ENCODE measurements at regions not wholly inside any gene's neighbourhood (a gene's known extent, or its start where the extent isn't known, plus 50 kb on each side); places are given as distances from the start of the nearest gene placed in this dataset.

DNA sequence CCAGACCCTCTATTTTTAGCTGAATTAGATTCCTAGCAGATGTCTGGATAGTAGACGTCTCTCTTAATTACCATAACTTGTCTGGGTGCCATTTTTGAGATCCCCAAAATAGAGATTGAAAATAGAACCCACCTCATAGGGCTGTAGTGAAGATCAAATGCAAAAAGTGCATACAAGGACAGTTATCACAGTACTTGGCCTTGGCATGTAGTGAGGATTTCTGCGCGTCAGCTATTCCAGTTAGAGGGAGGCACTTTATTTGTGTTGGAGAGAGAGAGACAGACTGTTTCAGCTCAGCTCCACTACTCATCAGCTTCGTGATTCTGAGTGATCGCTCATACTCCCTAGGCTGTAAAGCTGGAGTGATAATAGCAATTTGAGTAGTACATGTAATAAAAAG lies 59.6 kb upstream of the CDH13 start:
- Histone ChIP-seq H3K27ac (ENCODE audit: insufficient read depth in 1 of 2, low read depth in 1 of 2, low read length in 2 of 2, poor library complexity in 1 of 2, severe bottlenecking in 2 of 2) (no peak overlapping the region), H3K27me3 (replicated peaks in 2 of 5; ENCODE audit: control insufficient read depth in 4 of 5, insufficient read depth in 5 of 5, low read length in 4 of 5) (no peaks in the 10 kb centered on the region), H3K9me3 (ENCODE audit: control extremely low read depth in 1 of 5, control insufficient read depth in 4 of 5, insufficient read depth in 2 of 5, low read depth in 1 of 5, low read length in 4 of 5) (peaks cover 0 to 10% (median 0%) of the 10 kb centered on the region in 5 experiments), H3K36me3 (ENCODE audit: control insufficient read depth in 4 of 4, insufficient read depth in 4 of 4, low read length in 3 of 4) (no peaks in the 10 kb centered on the region), H3K4me1 (ENCODE audit: control extremely low read depth in 1 of 4, control insufficient read depth in 4 of 4, insufficient read depth in 4 of 4, low read length in 3 of 4) (no peaks in the 10 kb centered on the region), H3K4me3 (ENCODE audit: control insufficient read depth in 1 of 7, extremely low read depth in 1 of 7, insufficient read depth in 4 of 7, low read depth in 2 of 7, low read length in 6 of 7) (no peak overlapping the region)
- ChIA-PET POLR2A (no interaction called here), CTCF (no interaction called here)
- 70% methylated on average over 2 of the region's 5 CpGs for WGBS (ENCODE audit: insufficient coverage)
- DNase-seq = no peak

DNA sequence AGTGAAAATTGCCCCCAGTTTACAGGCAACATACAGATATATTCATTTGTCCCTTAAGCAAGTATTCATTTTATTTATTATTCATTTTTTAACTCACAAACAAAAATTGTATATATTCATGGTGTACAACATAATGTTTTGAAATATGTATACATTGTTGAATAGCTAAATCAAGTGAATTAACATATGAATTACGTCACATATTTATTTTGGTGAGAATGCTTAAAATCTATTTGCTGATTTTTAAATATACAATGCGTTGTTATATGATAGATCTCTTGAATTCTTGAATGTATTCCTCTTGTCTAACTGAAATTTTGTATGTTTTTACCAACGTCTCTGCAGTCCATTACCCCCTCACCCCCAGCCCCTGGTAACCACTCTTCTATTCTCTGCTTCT lies 63.4 kb upstream of the CDH13 start:
- no peak for DNase-seq
- WGBS (ENCODE audit: insufficient coverage) = 80% methylated on average over 1 of the region's 3 CpGs
- Histone ChIP-seq H3K27ac (ENCODE audit: insufficient read depth in 1 of 2, low read depth in 1 of 2, low read length in 2 of 2, poor library complexity in 1 of 2, severe bottlenecking in 2 of 2) (no peak overlapping the region), H3K36me3 (ENCODE audit: control insufficient read depth in 4 of 4, insufficient read depth in 4 of 4, low read length in 3 of 4) (no peaks in the 10 kb centered on the region), H3K27me3 (replicated peaks in 2 of 5; ENCODE audit: control insufficient read depth in 4 of 5, insufficient read depth in 5 of 5, low read length in 4 of 5) (no peaks in the 10 kb centered on the region), H3K9me3 (ENCODE audit: control extremely low read depth in 1 of 5, control insufficient read depth in 4 of 5, insufficient read depth in 2 of 5, low read depth in 1 of 5, low read length in 4 of 5) (peaks cover 0 to 9% (median 0%) of the 10 kb centered on the region in 5 experiments), H3K4me3 (ENCODE audit: control insufficient read depth in 1 of 7, extremely low read depth in 1 of 7, insufficient read depth in 4 of 7, low read depth in 2 of 7, low read length in 6 of 7) (no peak overlapping the region), H3K4me1 (ENCODE audit: control extremely low read depth in 1 of 4, control insufficient read depth in 4 of 4, insufficient read depth in 4 of 4, low read length in 3 of 4) (no peaks in the 10 kb centered on the region)
- POLR2A ChIA-PET = no interaction called here
- CTCF ChIA-PET = no interaction called here

DNA sequence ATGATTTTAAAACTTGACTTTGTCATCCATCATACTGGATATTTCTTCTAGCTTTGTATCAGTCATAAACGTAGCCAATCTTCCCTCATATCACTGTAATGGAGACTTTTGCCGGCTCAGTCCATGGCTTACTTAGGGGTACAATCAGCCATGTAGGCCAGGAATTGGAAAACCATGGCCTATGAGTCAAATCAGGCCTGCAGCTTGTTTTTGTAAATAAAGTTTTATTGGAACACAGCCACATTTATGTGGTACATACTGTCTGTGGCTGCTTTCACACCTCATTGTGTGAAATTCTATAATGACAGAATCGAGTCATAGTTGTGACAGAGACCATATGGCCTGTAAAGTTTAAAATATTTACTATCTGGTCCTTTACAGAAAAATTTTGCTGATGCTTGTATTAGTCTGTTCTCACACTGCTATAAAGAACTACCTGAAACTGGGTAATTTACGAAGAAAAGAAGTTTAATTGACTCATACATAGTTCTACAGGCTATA lies 64.5 kb upstream of the CDH13 start:
- no peak overlapping the region for H3K27ac ChIP-seq (ENCODE audit: insufficient read depth in 1 of 2, low read depth in 1 of 2, low read length in 2 of 2, poor library complexity in 1 of 2, severe bottlenecking in 2 of 2)
- no peaks in the 10 kb centered on the region for H3K4me1 ChIP-seq (ENCODE audit: control extremely low read depth in 1 of 4, control insufficient read depth in 4 of 4, insufficient read depth in 4 of 4, low read length in 3 of 4)
- DNase-seq = no peak
- no peak overlapping the region for H3K4me3 ChIP-seq (ENCODE audit: control insufficient read depth in 1 of 7, extremely low read depth in 1 of 7, insufficient read depth in 4 of 7, low read depth in 2 of 7, low read length in 6 of 7)
- 97% methylated on average over 3 of the region's 4 CpGs for WGBS (ENCODE audit: insufficient coverage)
- H3K27me3 ChIP-seq (replicated peaks in 2 of 5; ENCODE audit: control insufficient read depth in 4 of 5, insufficient read depth in 5 of 5, low read length in 4 of 5) = no peaks in the 10 kb centered on the region
- H3K36me3 ChIP-seq (ENCODE audit: control insufficient read depth in 4 of 4, insufficient read depth in 4 of 4, low read length in 3 of 4) = no peaks in the 10 kb centered on the region
- H3K9me3 ChIP-seq (ENCODE audit: control extremely low read depth in 1 of 5, control insufficient read depth in 4 of 5, insufficient read depth in 2 of 5, low read depth in 1 of 5, low read length in 4 of 5) = peaks cover 0 to 9% (median 0%) of the 10 kb centered on the region in 5 experiments
- POLR2A ChIA-PET = no interaction called here
- CTCF ChIA-PET = no interaction called here

DNA sequence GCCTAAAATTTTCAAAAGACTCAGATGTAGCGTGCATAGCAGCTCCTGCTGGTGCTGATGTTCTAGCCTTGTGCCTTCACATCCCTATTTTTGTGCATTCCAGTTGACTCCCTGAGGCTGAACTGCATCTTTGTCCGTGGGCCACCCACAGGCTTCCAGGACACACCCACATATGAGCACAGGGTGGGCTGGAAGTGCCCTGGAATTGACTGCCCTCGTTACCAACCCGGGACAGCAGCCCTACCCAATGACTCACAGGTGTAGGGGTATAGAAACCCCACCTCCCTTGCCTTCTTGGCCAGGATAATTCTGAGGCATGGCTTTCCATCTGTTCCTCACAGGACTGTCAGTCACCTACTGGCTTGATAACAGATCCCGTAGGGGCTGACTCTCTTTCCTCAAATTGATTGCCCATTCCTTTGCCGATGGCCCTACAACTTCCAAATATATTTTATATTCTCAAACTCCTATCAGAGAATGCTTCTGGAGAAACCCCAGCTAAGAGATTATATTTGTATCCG lies 65.9 kb upstream of the CDH13 start:
- H3K4me3 ChIP-seq (ENCODE audit: control insufficient read depth in 1 of 7, extremely low read depth in 1 of 7, insufficient read depth in 4 of 7, low read depth in 2 of 7, low read length in 6 of 7) = no peak overlapping the region
- WGBS (ENCODE audit: insufficient coverage) = 95% methylated on average over 5 of the region's 7 CpGs
- POLR2A ChIA-PET = no interaction called here

DNA sequence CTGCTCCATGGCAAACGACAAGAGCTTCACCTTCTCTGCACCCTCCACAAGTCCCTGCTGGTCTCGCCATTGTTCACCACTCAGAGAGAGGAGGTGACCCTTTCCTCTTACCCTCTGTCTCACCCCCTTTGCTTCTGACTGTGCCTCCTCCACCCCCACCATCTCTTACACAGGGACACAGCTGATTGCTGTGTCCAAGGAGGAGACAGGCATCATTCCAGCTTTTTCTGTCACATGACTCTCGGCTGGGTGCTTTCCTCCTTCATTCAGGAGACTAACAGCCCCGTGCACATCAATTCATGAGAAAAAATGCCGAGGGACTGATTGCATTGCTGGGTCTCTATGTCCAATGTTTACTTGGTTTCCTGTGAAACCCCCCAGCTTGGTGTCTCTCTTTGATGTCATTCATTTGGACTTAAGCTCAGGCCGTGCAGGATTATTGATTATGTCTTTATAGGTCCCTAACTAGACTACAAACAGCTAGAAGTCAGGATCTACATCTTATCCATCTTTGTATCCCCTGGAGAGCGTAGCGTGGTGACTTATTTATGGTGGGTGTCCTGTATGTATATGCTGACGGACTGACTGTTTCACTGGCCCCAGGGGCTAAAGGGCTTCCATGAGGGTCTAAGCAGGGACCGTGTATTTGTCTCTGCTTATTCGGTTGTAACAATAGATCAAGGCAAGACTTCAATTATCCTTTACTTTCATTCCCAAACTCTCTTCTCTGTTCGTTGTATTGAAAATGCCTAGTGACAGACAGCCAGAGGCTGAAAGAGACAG lies 82.2 kb upstream of the CDH13 start:
- H3K4me3 ChIP-seq (ENCODE audit: control insufficient read depth in 1 of 7, extremely low read depth in 1 of 7, insufficient read depth in 4 of 7, low read depth in 2 of 7, low read length in 6 of 7) = no peak overlapping the region
- 80% methylated on average over 9 of the region's 12 CpGs for WGBS (ENCODE audit: insufficient coverage)
- H3K9me3 ChIP-seq (ENCODE audit: control extremely low read depth in 1 of 5, control insufficient read depth in 4 of 5, insufficient read depth in 2 of 5, low read depth in 1 of 5, low read length in 4 of 5) = no peaks in the 10 kb centered on the region
- H3K4me1 ChIP-seq (ENCODE audit: control extremely low read depth in 1 of 4, control insufficient read depth in 4 of 4, insufficient read depth in 4 of 4, low read length in 3 of 4) = no peaks in the 10 kb centered on the region
- H3K27me3 ChIP-seq (replicated peaks in 2 of 5; ENCODE audit: control insufficient read depth in 4 of 5, insufficient read depth in 5 of 5, low read length in 4 of 5) = no peaks in the 10 kb centered on the region
- DNase-seq = no peak
- ChIA-PET POLR2A (no interaction called here), CTCF (no interaction called here)
- H3K27ac ChIP-seq (ENCODE audit: insufficient read depth in 1 of 2, low read depth in 1 of 2, low read length in 2 of 2, poor library complexity in 1 of 2, severe bottlenecking in 2 of 2) = no peak overlapping the region
- no peaks in the 10 kb centered on the region for H3K36me3 ChIP-seq (ENCODE audit: control insufficient read depth in 4 of 4, insufficient read depth in 4 of 4, low read length in 3 of 4)

More for the DNA sequence above, 65.9 kb upstream of the CDH13 start:
- Histone ChIP-seq H3K9me3 (ENCODE audit: control extremely low read depth in 1 of 5, control insufficient read depth in 4 of 5, insufficient read depth in 2 of 5, low read depth in 1 of 5, low read length in 4 of 5) (peaks cover 0 to 9% (median 3%) of the 10 kb centered on the region in 5 experiments), H3K36me3 (ENCODE audit: control insufficient read depth in 4 of 4, insufficient read depth in 4 of 4, low read length in 3 of 4) (no peaks in the 10 kb centered on the region), H3K27ac (ENCODE audit: insufficient read depth in 1 of 2, low read depth in 1 of 2, low read length in 2 of 2, poor library complexity in 1 of 2, severe bottlenecking in 2 of 2) (no peak overlapping the region), H3K27me3 (replicated peaks in 2 of 5; ENCODE audit: control insufficient read depth in 4 of 5, insufficient read depth in 5 of 5, low read length in 4 of 5) (no peaks in the 10 kb centered on the region), H3K4me1 (ENCODE audit: control extremely low read depth in 1 of 4, control insufficient read depth in 4 of 4, insufficient read depth in 4 of 4, low read length in 3 of 4) (no peaks in the 10 kb centered on the region)
- DNase-seq = no peak
- CTCF ChIA-PET = no interaction called here

DNA sequence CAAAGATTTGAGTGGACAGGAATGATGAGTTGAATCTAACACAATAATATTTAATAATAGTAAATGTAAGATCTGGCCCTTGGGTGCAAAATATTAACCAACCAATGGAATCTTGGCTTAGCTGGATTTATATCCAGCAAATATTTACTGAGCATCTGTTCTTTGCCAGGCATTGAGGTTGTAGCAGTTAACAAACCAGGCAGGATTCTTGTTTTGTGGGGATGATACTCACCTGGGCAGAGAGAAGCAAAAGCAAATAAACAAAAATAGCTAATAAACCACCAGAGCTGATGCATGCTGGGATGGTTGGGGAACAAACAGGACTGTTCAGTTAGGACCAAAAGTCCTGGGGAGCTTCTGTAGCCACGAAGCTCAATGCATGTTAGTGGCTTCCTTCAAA lies 84.1 kb upstream of the CDH13 start:
- peaks cover 0 to 4% (median 1%) of the 10 kb centered on the region in 5 experiments for H3K9me3 ChIP-seq (ENCODE audit: control extremely low read depth in 1 of 5, control insufficient read depth in 4 of 5, insufficient read depth in 2 of 5, low read depth in 1 of 5, low read length in 4 of 5)
- no peak for DNase-seq
- no peak overlapping the region for H3K4me3 ChIP-seq (ENCODE audit: control insufficient read depth in 1 of 7, extremely low read depth in 1 of 7, insufficient read depth in 4 of 7, low read depth in 2 of 7, low read length in 6 of 7)
- H3K27ac ChIP-seq (ENCODE audit: insufficient read depth in 1 of 2, low read depth in 1 of 2, low read length in 2 of 2, poor library complexity in 1 of 2, severe bottlenecking in 2 of 2) = no peak overlapping the region
- ChIA-PET CTCF (no interaction called here), POLR2A (no interaction called here)
- H3K27me3 ChIP-seq (replicated peaks in 2 of 5; ENCODE audit: control insufficient read depth in 4 of 5, insufficient read depth in 5 of 5, low read length in 4 of 5) = no peaks in the 10 kb centered on the region
- no peaks in the 10 kb centered on the region for H3K36me3 ChIP-seq (ENCODE audit: control insufficient read depth in 4 of 4, insufficient read depth in 4 of 4, low read length in 3 of 4)
- 94% methylated on average over 1 of the region's 1 CpG for WGBS (ENCODE audit: insufficient coverage)
- H3K4me1 ChIP-seq (ENCODE audit: control extremely low read depth in 1 of 4, control insufficient read depth in 4 of 4, insufficient read depth in 4 of 4, low read length in 3 of 4) = no peaks in the 10 kb centered on the region

DNA sequence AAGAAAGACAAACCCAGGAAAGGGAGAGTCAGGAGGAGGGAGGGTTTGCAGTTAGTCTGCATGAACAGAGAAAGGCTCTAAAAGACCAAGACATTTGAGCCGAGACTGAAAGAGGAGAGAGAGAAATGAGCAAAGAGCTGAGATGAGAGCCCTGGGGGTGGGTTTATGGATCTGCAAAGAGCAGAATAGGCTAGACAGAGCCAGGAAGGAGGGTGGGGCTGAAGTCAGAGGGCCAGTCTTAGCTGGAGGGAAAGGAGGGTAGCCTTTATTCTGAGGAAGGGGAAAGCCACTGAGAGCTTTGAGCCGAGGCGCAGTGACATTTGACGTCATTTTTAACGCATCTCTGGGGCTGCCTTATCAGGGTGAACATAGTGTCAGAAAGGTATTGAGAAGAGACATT lies 85.7 kb upstream of the CDH13 start:
- no peak for DNase-seq
- WGBS (ENCODE audit: insufficient coverage) = 94% methylated on average over 2 of the region's 5 CpGs
- Histone ChIP-seq H3K4me1 (ENCODE audit: control extremely low read depth in 1 of 4, control insufficient read depth in 4 of 4, insufficient read depth in 4 of 4, low read length in 3 of 4) (no peaks in the 10 kb centered on the region), H3K9me3 (ENCODE audit: control extremely low read depth in 1 of 5, control insufficient read depth in 4 of 5, insufficient read depth in 2 of 5, low read depth in 1 of 5, low read length in 4 of 5) (peaks cover 0 to 4% (median 1%) of the 10 kb centered on the region in 5 experiments), H3K27ac (ENCODE audit: insufficient read depth in 1 of 2, low read depth in 1 of 2, low read length in 2 of 2, poor library complexity in 1 of 2, severe bottlenecking in 2 of 2) (no peak overlapping the region), H3K36me3 (ENCODE audit: control insufficient read depth in 4 of 4, insufficient read depth in 4 of 4, low read length in 3 of 4) (no peaks in the 10 kb centered on the region), H3K27me3 (replicated peaks in 2 of 5; ENCODE audit: control insufficient read depth in 4 of 5, insufficient read depth in 5 of 5, low read length in 4 of 5) (no peaks in the 10 kb centered on the region), H3K4me3 (ENCODE audit: control insufficient read depth in 1 of 7, extremely low read depth in 1 of 7, insufficient read depth in 4 of 7, low read depth in 2 of 7, low read length in 6 of 7) (no peak overlapping the region)
- ChIA-PET POLR2A (no interaction called here), CTCF (no interaction called here)
